Natural killer cell treated with Interleukin-12 subunit alpha and Interleukin-12 subunit beta and Interleukin-15 and Interleukin-18, amount 100 ng/mL, for 72 hours (primary cell): ENCODE measurements at regions not wholly inside any gene's neighbourhood (a gene's known extent, or its start where the extent isn't known, plus 50 kb on each side); places are given as distances from the start of the nearest gene placed in this dataset.
"Not testable (repeated sequence)": the region's sequence is repeated elsewhere in the genome, so short reads cannot be mapped to it uniquely, and the experiment has no call there.

ENCODE experiments used
- ATAC-seq, 2 donors: fragments of 150-1000 bp; cut with Tn5 transposase in 1 of 2; sonication (Bioruptor Pico), chemical (Tn5 transposase) in 1 of 2; 2 replicates each; pipeline ENCODE4 v1.10.0; 2021
- DNase-seq: peaks from one replicate; pipeline ENCODE4 v3.0.0; 2022; ENCODE audit warnings: low spot score
- H3K27ac Mint-ChIP-seq, 2 donors: 1 replicate in 1 of 2; 2 replicates in 1 of 2; pipeline ENCODE4 v1.8.0; 2022; ENCODE audit warnings: mixed read lengths in 2 of 2, mild to moderate bottlenecking in 1 of 2, moderate library complexity in 1 of 2
- H3K27me3 Mint-ChIP-seq, 2 donors: 1 replicate in 1 of 2; 2 replicates in 1 of 2; pipeline ENCODE4 v1.8.0; 2022; ENCODE audit warnings: mixed read lengths in 2 of 2
- H3K36me3 Mint-ChIP-seq: one replicate; pipeline ENCODE4 v1.8.0; 2022; ENCODE audit warnings: mixed read lengths
- H3K4me1 Mint-ChIP-seq, 2 donors: 1 replicate in 1 of 2; 2 replicates in 1 of 2; pipeline ENCODE4 v1.8.0; 2022; ENCODE audit warnings: low read depth in 2 of 2, mixed read lengths in 2 of 2, mild to moderate bottlenecking in 1 of 2
- H3K4me3 Mint-ChIP-seq: one replicate; pipeline ENCODE4 v1.8.0; 2022; ENCODE audit warnings: mixed read lengths
- H3K9me3 Mint-ChIP-seq: 2 replicates; pipeline ENCODE4 v1.8.0; 2022; ENCODE audit warnings: mixed read lengths

GRCh38 chr3:16767006-16767405 is 117.7 kb upstream of the PLCL2 start:
- Mint-ChIP-seq H3K27ac (no peak overlapping the region), H3K9me3 (no peaks in the 10 kb centered on the region), H3K27me3 (peaks cover 5 to 6% of the 10 kb centered on the region in 2 donors), H3K4me3 (no peak overlapping the region), H3K36me3 (no peaks in the 10 kb centered on the region), H3K4me1 (peaks cover 0 to 3% of the 10 kb centered on the region in 2 donors)
- ATAC-seq (no peak), DNase-seq (no peak)

GRCh38 chr3:16768014-16768413 is 116.7 kb upstream of the PLCL2 start:
- Mint-ChIP-seq H3K27me3 (peaks cover 0 to 2% of the 10 kb centered on the region in 2 donors), H3K36me3 (no peaks in the 10 kb centered on the region), H3K27ac (no peak overlapping the region), H3K9me3 (no peaks in the 10 kb centered on the region), H3K4me1 (peaks cover 8 to 9% of the 10 kb centered on the region in 2 donors), H3K4me3 (no peak overlapping the region)
- DNase-seq, result no peak
- ATAC-seq, result no peak

GRCh38 chr3:16768956-16769355 is 115.8 kb upstream of the PLCL2 start:
- H3K27me3 Mint-ChIP-seq, result peaks cover 0 to 2% of the 10 kb centered on the region in 2 donors
- ATAC-seq (no peak), DNase-seq (no peak)
- no peaks in the 10 kb centered on the region for H3K9me3 Mint-ChIP-seq
- no peak overlapping the region for H3K4me3 Mint-ChIP-seq
- no peaks in the 10 kb centered on the region for H3K36me3 Mint-ChIP-seq
- no peak overlapping the region for H3K27ac Mint-ChIP-seq
- peaks cover 11 to 12% of the 10 kb centered on the region in 2 donors for H3K4me1 Mint-ChIP-seq

GRCh38 chr3:16769525-16769924 is 115.2 kb upstream of the PLCL2 start:
- no peaks in the 10 kb centered on the region for H3K36me3 Mint-ChIP-seq
- ATAC-seq, result no peak
- H3K9me3 Mint-ChIP-seq, result no peaks in the 10 kb centered on the region
- DNase-seq, result no peak
- H3K27ac Mint-ChIP-seq, result no peak overlapping the region
- H3K4me1 Mint-ChIP-seq, result peaks cover 13% of the 10 kb centered on the region in 2 donors
- no peak overlapping the region for H3K4me3 Mint-ChIP-seq
- H3K27me3 Mint-ChIP-seq, result peaks cover 0 to 2% of the 10 kb centered on the region in 2 donors

GRCh38 chr3:16770021-16770420 is 114.7 kb upstream of the PLCL2 start:
- Mint-ChIP-seq H3K4me1 (peaks cover 16 to 17% of the 10 kb centered on the region in 2 donors), H3K4me3 (no peak overlapping the region), H3K27ac (no peak overlapping the region), H3K27me3 (peaks cover 0 to 2% of the 10 kb centered on the region in 2 donors), H3K36me3 (no peaks in the 10 kb centered on the region), H3K9me3 (no peaks in the 10 kb centered on the region)
- ATAC-seq (no peak), DNase-seq (no peak)

GRCh38 chr3:16770792-16771191 is 114.0 kb upstream of the PLCL2 start:
- Mint-ChIP-seq H3K4me1 (peaks cover 16 to 17% of the 10 kb centered on the region in 2 donors), H3K36me3 (no peaks in the 10 kb centered on the region), H3K27me3 (peaks cover 0 to 2% of the 10 kb centered on the region in 2 donors), H3K9me3 (no peaks in the 10 kb centered on the region), H3K27ac (no peak overlapping the region), H3K4me3 (no peak overlapping the region)
- ATAC-seq (no peak), DNase-seq (no peak)

- H3K9me3 Mint-ChIP-seq, H3K27ac Mint-ChIP-seq, DNase-seq, H3K4me3 Mint-ChIP-seq, H3K36me3 Mint-ChIP-seq, ATAC-seq: not testable (repeated sequence)
- Mint-ChIP-seq H3K4me1 (peaks cover 14 to 16% of the 10 kb centered on the region in 2 donors), H3K27me3 (peaks cover 5 to 14% of the 10 kb centered on the region in 2 donors)
Measured at GRCh38 chr3:16773594-16773993, 111.2 kb upstream of the PLCL2 start.

GRCh38 chr3:16774536-16774935 is 110.2 kb upstream of the PLCL2 start:
- Mint-ChIP-seq H3K27me3 (peaks cover 8 to 22% of the 10 kb centered on the region in 2 donors), H3K4me1 (peaks cover 14 to 16% of the 10 kb centered on the region in 2 donors)
- not testable (repeated sequence) for H3K9me3 Mint-ChIP-seq, ATAC-seq, H3K27ac Mint-ChIP-seq, DNase-seq, H3K36me3 Mint-ChIP-seq, H3K4me3 Mint-ChIP-seq

GRCh38 chr3:16784973-16785372 is 99.8 kb upstream of the PLCL2 start:
- Mint-ChIP-seq H3K4me1 (peaks cover 30 to 31% of the 10 kb centered on the region in 2 donors), H3K27me3 (peaks cover 0 to 2% of the 10 kb centered on the region in 2 donors), H3K4me3 (no peak overlapping the region), H3K36me3 (peaks cover 3% of the 10 kb centered on the region), H3K9me3 (no peaks in the 10 kb centered on the region), H3K27ac (no peak overlapping the region)
- no peak for DNase-seq
- no peak for ATAC-seq

GRCh38 chr3:16785465-16785864 is 99.3 kb upstream of the PLCL2 start:
- DNase-seq (no peak), ATAC-seq (no peak)
- peaks cover 35 to 36% of the 10 kb centered on the region in 2 donors for H3K4me1 Mint-ChIP-seq
- no peak overlapping the region for H3K4me3 Mint-ChIP-seq
- peaks cover 3% of the 10 kb centered on the region for H3K9me3 Mint-ChIP-seq
- H3K27me3 Mint-ChIP-seq, result peaks cover 0 to 2% of the 10 kb centered on the region in 2 donors
- no peaks in the 10 kb centered on the region for H3K36me3 Mint-ChIP-seq
- no peak overlapping the region for H3K27ac Mint-ChIP-seq

GRCh38 chr3:16788440-16789056 is 96.2 kb upstream of the PLCL2 start:
- peaks cover 0 to 7% of the 10 kb centered on the region in 2 donors for H3K27me3 Mint-ChIP-seq
- H3K36me3 Mint-ChIP-seq, result no peaks in the 10 kb centered on the region
- ATAC-seq (no peak), DNase-seq (no peak)
- H3K4me3 Mint-ChIP-seq, result no peak overlapping the region
- no peak overlapping the region for H3K27ac Mint-ChIP-seq
- peaks cover 4% of the 10 kb centered on the region for H3K9me3 Mint-ChIP-seq
- H3K4me1 Mint-ChIP-seq, result peaks cover 48 to 56% of the 10 kb centered on the region in 2 donors

- Mint-ChIP-seq H3K36me3 (no peaks in the 10 kb centered on the region), H3K4me3 (peak overlapping the region; percentile 14), H3K27me3 (peaks cover 0 to 13% of the 10 kb centered on the region in 2 donors), H3K27ac (no peak overlapping the region), H3K9me3 (peaks cover 4% of the 10 kb centered on the region), H3K4me1 (peaks cover 48 to 63% of the 10 kb centered on the region in 2 donors)
- ATAC-seq (peak; percentile 92 to 96), DNase-seq (peak; percentile 70)
Measured at GRCh38 chr3:16789344-16790120, 95.2 kb upstream of the PLCL2 start.

- ATAC-seq, result no peak
- Mint-ChIP-seq H3K27ac (no peak overlapping the region), H3K4me3 (peak overlapping the region; percentile 14), H3K4me1 (peaks cover 45 to 60% of the 10 kb centered on the region in 2 donors), H3K9me3 (peaks cover 4% of the 10 kb centered on the region), H3K36me3 (no peaks in the 10 kb centered on the region), H3K27me3 (peaks cover 0 to 13% of the 10 kb centered on the region in 2 donors)
- DNase-seq, result no peak
Measured at GRCh38 chr3:16790432-16791400, 94.0 kb upstream of the PLCL2 start.
